Nephron progenitor cell (in vitro differentiated cells): ENCODE measurements at regions not wholly inside any gene's neighbourhood (a gene's known extent, or its start where the extent isn't known, plus 50 kb on each side); places are given as distances from the start of the nearest gene placed in this dataset.

ENCODE experiments used
- DNase-seq: peaks from one replicate; pipeline ENCODE4 v3.0.0; 2021
- H3K27ac Mint-ChIP-seq: 2 replicates; pipeline ENCODE4 v1.8.0; 2021; ENCODE audit warnings: mild to moderate bottlenecking, moderate library complexity, mixed read lengths
- H3K27me3 Mint-ChIP-seq: 2 replicates; pipeline ENCODE4 v1.8.0; 2021; ENCODE audit warnings: mild to moderate bottlenecking, low read depth, mixed read lengths; ENCODE audit not compliant: poor library complexity
- H3K36me3 Mint-ChIP-seq: 2 replicates; pipeline ENCODE4 v1.8.0; 2021; ENCODE audit warnings: low read depth, mixed read lengths
- H3K4me1 Mint-ChIP-seq: 2 replicates; pipeline ENCODE4 v1.8.0; 2021; ENCODE audit warnings: mixed read lengths
- H3K4me3 Mint-ChIP-seq: 2 replicates; pipeline ENCODE4 v1.8.0; 2021; ENCODE audit warnings: mild to moderate bottlenecking, moderate library complexity, mixed read lengths
- H3K9me3 Mint-ChIP-seq: 2 replicates; pipeline ENCODE4 v1.8.0; 2021; ENCODE audit warnings: mild to moderate bottlenecking, moderate library complexity, mixed read lengths
- TF ChIP-seq, protein P1 (sequence below): fragments of 200-600 bp; sonication (generic); IDR thresholded peaks from 2 replicates; pipeline ENCODE4 v1.5.0; 2021; ENCODE audit warnings: antibody characterized with exemption

DNA sequence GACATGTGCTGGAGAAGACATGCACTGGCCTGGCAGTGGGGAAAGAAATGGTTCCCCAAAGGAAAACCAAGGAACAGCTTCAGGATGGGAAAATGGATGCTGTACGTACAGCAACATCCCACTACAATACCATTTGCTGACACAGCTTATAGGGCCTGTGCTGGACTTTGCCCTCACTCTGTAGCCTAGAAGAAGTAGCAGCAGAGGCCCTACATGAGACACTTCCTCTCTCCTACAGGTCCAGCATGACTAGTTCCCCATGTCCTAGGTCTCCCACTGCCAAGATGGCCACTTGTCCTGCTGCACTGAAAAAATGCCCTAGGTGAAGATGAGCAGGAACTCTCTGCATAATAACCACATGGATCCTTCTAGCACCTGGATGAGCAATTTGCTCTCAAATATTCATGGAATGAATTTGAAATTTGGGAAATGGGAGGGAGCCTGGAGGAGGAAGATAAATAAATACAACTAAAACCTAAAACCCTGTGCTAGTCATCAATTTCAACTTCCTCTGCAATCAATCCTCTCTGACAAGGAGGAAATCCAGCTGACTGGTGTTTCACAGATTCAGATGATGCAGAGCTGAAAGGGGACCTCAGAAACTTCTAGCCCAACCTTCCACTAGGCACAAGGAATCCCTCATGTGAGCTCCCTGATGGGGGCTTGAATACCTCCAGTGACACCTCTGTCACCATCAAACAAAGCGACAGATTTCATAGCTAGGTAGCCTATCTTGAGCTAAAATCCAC, 514.3 kb upstream of the PPP2R3A start:
- no peak overlapping the region for H3K4me3 Mint-ChIP-seq
- no peak overlapping the region for H3K27ac Mint-ChIP-seq
- no peaks in the 10 kb centered on the region for H3K36me3 Mint-ChIP-seq
- H3K9me3 Mint-ChIP-seq = peaks cover 4% of the 10 kb centered on the region
- TF ChIP-seq, protein P1, sequence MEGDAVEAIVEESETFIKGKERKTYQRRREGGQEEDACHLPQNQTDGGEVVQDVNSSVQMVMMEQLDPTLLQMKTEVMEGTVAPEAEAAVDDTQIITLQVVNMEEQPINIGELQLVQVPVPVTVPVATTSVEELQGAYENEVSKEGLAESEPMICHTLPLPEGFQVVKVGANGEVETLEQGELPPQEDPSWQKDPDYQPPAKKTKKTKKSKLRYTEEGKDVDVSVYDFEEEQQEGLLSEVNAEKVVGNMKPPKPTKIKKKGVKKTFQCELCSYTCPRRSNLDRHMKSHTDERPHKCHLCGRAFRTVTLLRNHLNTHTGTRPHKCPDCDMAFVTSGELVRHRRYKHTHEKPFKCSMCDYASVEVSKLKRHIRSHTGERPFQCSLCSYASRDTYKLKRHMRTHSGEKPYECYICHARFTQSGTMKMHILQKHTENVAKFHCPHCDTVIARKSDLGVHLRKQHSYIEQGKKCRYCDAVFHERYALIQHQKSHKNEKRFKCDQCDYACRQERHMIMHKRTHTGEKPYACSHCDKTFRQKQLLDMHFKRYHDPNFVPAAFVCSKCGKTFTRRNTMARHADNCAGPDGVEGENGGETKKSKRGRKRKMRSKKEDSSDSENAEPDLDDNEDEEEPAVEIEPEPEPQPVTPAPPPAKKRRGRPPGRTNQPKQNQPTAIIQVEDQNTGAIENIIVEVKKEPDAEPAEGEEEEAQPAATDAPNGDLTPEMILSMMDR = no peak
- peaks cover 28% of the 10 kb centered on the region for H3K4me1 Mint-ChIP-seq
- DNase-seq = no peak
- H3K27me3 Mint-ChIP-seq = peaks cover 16% of the 10 kb centered on the region

DNA sequence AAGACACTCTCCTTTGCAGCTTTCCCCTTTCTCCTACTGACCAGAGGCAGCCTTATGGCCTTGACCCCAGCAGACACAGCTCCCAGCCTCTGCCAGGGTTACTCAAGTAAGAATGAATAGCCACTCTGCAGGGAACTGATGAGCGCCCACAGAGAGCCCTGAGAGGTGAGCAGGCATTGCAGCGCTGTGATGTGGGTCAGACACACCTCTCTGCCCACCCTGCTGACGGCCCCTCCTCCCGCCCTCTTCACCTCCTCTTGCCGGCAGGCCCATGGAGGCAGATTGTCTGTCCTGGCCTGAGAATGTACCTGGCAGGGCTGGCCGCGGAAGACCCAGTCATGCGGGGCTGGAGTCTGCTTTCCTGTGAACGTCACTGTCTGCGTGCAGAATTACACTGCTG, 512.6 kb upstream of the PPP2R3A start:
- H3K27me3 Mint-ChIP-seq = peaks cover 23% of the 10 kb centered on the region
- H3K4me3 Mint-ChIP-seq = no peak overlapping the region
- DNase-seq = peak; percentile 10
- H3K36me3 Mint-ChIP-seq = no peaks in the 10 kb centered on the region
- TF ChIP-seq, protein P1 = no peak
- peaks cover 38% of the 10 kb centered on the region for H3K4me1 Mint-ChIP-seq
- no peak overlapping the region for H3K27ac Mint-ChIP-seq
- peaks cover 4% of the 10 kb centered on the region for H3K9me3 Mint-ChIP-seq

DNA sequence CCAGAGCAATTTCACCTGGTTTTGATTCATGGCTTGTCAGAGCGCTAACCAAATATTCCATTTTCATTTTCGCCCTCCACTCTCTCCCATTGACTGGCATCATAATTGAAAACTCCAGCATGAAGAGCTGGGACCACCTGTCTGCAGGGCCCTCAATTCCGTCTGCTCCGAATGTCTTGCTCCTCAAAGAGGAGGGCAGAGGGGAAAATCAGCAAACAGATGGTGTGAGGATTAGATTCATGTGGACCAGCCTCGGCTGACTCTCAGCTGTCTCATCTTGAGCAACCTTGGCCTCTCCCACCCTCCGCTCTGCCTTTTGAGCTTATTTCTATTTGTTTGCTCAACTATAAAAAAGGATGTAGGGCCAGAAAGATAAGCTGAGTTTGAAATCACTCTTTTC, 512.2 kb upstream of the PPP2R3A start:
- peaks cover 25% of the 10 kb centered on the region for H3K27me3 Mint-ChIP-seq
- peaks cover 4% of the 10 kb centered on the region for H3K9me3 Mint-ChIP-seq
- no peak overlapping the region for H3K4me3 Mint-ChIP-seq
- TF ChIP-seq, protein P1 = no peak
- H3K4me1 Mint-ChIP-seq = peaks cover 38% of the 10 kb centered on the region
- no peak overlapping the region for H3K27ac Mint-ChIP-seq
- DNase-seq = no peak
- H3K36me3 Mint-ChIP-seq = no peaks in the 10 kb centered on the region

DNA sequence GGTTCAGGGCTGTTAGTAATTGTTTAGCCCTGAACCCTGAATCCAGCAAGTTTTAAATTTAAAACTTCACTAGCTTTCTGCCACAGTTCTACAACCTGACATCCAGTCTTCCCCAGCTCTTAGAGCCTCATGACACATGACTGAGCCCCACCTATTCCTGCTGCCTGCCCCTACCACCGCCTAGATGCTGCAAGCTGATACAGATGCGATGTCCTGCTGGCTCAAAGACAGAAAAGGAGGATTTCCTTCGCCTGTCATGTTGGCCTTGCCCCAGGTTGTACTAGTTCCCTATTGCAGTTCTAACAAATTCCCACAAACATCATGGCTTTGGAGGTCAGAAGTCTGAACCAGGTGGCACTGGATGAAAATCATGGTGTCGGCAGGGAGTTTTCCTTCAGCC, 510.6 kb upstream of the PPP2R3A start:
- Mint-ChIP-seq H3K27ac (no peak overlapping the region), H3K9me3 (peaks cover 4% of the 10 kb centered on the region), H3K4me1 (peaks cover 38% of the 10 kb centered on the region), H3K27me3 (peaks cover 26% of the 10 kb centered on the region), H3K36me3 (no peaks in the 10 kb centered on the region), H3K4me3 (no peak overlapping the region)
- DNase-seq = no peak
- TF ChIP-seq, protein P1 = no peak

DNA sequence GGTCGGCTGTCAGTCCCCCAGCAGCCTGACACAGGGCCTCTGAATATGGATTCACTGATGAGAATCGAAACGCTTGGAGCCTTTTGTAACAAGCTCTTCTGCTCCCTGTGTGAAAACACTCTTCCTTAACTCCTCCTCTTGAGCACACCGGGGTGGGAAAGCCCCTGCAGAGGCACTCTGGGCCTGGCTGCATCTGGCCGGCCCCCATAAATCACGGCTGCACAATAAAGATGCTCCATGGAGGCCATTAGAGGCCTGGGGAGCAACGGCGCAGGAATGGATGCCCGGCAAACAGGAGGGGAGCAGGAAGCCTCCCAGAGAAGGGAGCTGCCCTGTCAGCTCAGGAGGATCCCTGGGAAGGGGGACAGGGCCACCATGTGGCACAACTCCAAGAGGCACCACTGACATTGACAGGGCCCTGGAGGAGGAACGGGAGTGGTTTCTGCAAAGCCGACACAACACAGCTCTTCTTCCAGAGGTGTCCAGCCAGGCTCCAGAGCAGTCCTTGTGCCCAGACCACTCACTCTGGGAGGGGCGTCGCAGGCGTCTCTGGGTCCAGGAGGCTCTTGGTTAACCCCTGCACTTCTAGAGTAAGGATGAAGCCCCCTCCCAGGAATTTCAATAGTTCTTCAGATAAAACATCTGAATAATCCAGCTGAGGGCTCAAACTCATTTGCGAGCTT, 509.3 kb upstream of the PPP2R3A start:
- Mint-ChIP-seq H3K27ac (peak overlapping the region; percentile 53), H3K9me3 (peaks cover 10% of the 10 kb centered on the region), H3K4me1 (peaks cover 38% of the 10 kb centered on the region), H3K4me3 (peak overlapping the region; percentile 64), H3K27me3 (peaks cover 25% of the 10 kb centered on the region), H3K36me3 (no peaks in the 10 kb centered on the region)
- DNase-seq = peak; percentile 83
- TF ChIP-seq, protein P1 = peak; percentile 60
